ENCODE measurements at regions not wholly inside any gene's neighbourhood (a gene's known extent, or its start where the extent isn't known, plus 50 kb on each side); places are given as distances from the start of the nearest gene placed in this dataset.
"Not testable (repeated sequence)": the region's sequence is repeated elsewhere in the genome, so short reads cannot be mapped to it uniquely, and the experiment has no call there.

- DNase-seq, result no peak
- Histone ChIP-seq H3K27ac (no peak overlapping the region), H3K4me1 (no peaks in the 10 kb centered on the region), H3K9me3 (no peaks in the 10 kb centered on the region), H3K4me3 (replicated peaks in 1 of 3) (no peak overlapping the region), H3K27me3 (no peaks in the 10 kb centered on the region), H3K36me3 (no peaks in the 10 kb centered on the region)
- no peak for TF ChIP-seq POLR2A (IDR thresholded peaks at IDR 0.05)
- TF ChIP-seq, protein P1, sequence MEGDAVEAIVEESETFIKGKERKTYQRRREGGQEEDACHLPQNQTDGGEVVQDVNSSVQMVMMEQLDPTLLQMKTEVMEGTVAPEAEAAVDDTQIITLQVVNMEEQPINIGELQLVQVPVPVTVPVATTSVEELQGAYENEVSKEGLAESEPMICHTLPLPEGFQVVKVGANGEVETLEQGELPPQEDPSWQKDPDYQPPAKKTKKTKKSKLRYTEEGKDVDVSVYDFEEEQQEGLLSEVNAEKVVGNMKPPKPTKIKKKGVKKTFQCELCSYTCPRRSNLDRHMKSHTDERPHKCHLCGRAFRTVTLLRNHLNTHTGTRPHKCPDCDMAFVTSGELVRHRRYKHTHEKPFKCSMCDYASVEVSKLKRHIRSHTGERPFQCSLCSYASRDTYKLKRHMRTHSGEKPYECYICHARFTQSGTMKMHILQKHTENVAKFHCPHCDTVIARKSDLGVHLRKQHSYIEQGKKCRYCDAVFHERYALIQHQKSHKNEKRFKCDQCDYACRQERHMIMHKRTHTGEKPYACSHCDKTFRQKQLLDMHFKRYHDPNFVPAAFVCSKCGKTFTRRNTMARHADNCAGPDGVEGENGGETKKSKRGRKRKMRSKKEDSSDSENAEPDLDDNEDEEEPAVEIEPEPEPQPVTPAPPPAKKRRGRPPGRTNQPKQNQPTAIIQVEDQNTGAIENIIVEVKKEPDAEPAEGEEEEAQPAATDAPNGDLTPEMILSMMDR (IDR thresholded peaks at IDR 0.05), result no peak
- intact Hi-C loops (cut with DNase I), result no loop called here
- 87 to 92% methylated on average over 13 of the region's 13 CpGs for WGBS, 2 donors
Measured at GRCh38 chr16:26395700-26396099, 671.0 kb upstream of the C16orf82 start.

GRCh38 chr16:26396511-26397235, 670.1 kb upstream of the C16orf82 start:
- Histone ChIP-seq H3K4me1 (no peaks in the 10 kb centered on the region), H3K27ac (no peak overlapping the region), H3K36me3 (no peaks in the 10 kb centered on the region), H3K9me3 (no peaks in the 10 kb centered on the region), H3K27me3 (no peaks in the 10 kb centered on the region), H3K4me3 (replicated peaks in 1 of 3) (no peak overlapping the region)
- intact Hi-C loops (cut with DNase I), result no loop called here
- DNase-seq, result no peak
- 43 to 47% methylated on average over 3 of the region's 3 CpGs for WGBS, 2 donors
- TF ChIP-seq, protein P1 (IDR thresholded peaks at IDR 0.05), result no peak
- TF ChIP-seq POLR2A (IDR thresholded peaks at IDR 0.05), result no peak

DNA sequence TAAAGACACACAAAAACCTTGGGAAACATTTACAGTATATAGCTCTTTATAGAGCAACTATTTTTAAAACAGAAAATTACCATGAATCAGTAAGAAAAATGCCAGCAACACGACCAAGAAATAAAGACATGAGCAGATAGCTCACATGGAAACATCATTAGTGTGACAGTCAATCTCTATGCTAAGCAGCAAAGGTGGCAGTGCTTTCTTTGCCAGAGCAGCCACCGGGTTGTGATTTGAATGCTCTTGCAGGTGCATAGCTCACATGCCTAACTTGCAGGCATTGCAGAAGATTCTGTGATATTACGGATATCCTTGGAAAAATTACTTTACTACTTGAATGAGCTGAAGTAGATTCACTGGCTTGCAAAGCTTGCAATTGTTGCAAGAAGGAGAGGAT, 652.9 kb upstream of the C16orf82 start:
- Histone ChIP-seq H3K4me3 (replicated peaks in 1 of 3) (no peak overlapping the region), H3K9me3 (no peaks in the 10 kb centered on the region), H3K27me3 (no peaks in the 10 kb centered on the region), H3K4me1 (no peaks in the 10 kb centered on the region), H3K27ac (no peak overlapping the region), H3K36me3 (no peaks in the 10 kb centered on the region)
- WGBS, 2 donors, result 56 to 70% methylated on average over 3 of the region's 3 CpGs
- DNase-seq, result no peak
- no peak for TF ChIP-seq POLR2A (IDR thresholded peaks at IDR 0.05)
- TF ChIP-seq, protein P1 (IDR thresholded peaks at IDR 0.05), result no peak
- intact Hi-C loops (cut with DNase I), result no loop called here

DNA sequence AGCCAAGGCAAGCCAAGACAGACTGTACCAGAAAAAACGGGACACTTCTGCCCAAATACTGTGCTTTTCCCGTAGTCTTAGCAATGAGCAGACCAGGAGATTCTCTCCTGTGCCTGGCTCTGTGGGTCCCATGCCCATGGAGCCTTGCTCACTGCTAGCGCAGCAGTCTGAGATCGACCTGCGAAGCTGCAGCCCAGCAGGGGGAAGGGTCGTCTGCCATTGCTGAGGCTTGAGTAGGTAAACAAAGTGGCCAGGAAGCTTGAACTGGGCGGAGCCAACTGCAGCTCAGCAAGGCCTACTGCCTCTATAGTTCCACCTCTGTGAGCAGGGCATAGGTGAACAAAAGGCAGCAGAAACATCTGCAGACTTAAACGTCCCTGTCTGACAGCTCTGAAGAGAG, 647.3 kb upstream of the C16orf82 start:
- WGBS, 2 donors, result 37 to 54% methylated on average over 3 to 8 of the region's 8 CpGs
- H3K4me1 ChIP-seq; H3K9me3 ChIP-seq; H3K27ac ChIP-seq; H3K4me3 ChIP-seq (replicated peaks in 1 of 3); H3K27me3 ChIP-seq; H3K36me3 ChIP-seq; intact Hi-C loops (cut with DNase I); DNase-seq: not testable (repeated sequence)

DNA sequence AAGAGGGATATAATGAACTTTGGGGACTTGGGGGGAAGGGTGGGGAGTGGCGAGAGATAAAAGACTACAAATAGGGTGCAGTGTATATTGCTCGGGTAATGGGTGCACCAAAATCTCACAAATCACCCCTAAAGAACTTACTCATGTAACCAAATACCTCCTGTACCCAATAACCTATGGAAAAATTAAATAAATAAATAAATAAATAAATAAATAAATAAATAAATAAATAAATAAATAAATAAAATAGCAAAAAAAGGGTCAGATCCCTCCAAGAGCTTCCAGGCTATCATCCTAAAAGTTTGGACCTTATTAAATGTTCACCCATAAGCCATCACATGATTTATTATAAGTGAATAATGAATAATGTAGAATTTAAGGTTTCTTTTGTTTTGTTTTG, 636.1 kb upstream of the C16orf82 start:
- Histone ChIP-seq H3K27ac (no peak overlapping the region), H3K27me3 (no peaks in the 10 kb centered on the region), H3K36me3 (no peaks in the 10 kb centered on the region), H3K9me3 (no peaks in the 10 kb centered on the region), H3K4me3 (replicated peaks in 1 of 3) (no peak overlapping the region), H3K4me1 (no peaks in the 10 kb centered on the region)
- intact Hi-C loops (cut with DNase I), result no loop called here
- TF ChIP-seq, protein P1 (IDR thresholded peaks at IDR 0.05), result no peak
- no peak for TF ChIP-seq POLR2A (IDR thresholded peaks at IDR 0.05)
- DNase-seq, result no peak
- WGBS, 2 donors, result 90 to 97% methylated on average over 2 of the region's 2 CpGs
